IMR-90 (cell line): ENCODE measurements at regions not wholly inside any gene's neighbourhood (a gene's known extent, or its start where the extent isn't known, plus 50 kb on each side); places are given as distances from the start of the nearest gene placed in this dataset.

ENCODE experiments used
- ATAC-seq: fragments of 200-7000 bp; cut with Tn5 transposase; 2 replicates; pipeline ENCODE4 v1.9.1; 2020; ENCODE audit warnings: low read depth, mild to moderate bottlenecking, moderate library complexity
- BruUV-seq: library from RNA; stranded (reverse); fragments of 400-500 nt; replicated peaks from 2 replicates; lab custom pipeline; 2021; lab: Mats Ljungman, UMichigan
- CTCF ChIA-PET: fragments of 300-600 bp; formaldehyde crosslinking; extraction: SDS; loops from one replicate; lab custom pipeline; 2021; ENCODE audit warnings: antibody characterized with exemption; lab: Yijun Ruan, JAX
- POLR2A ChIA-PET: fragments of 300-600 bp; sonication (Branson Sonifier 250); formaldehyde crosslinking; loops from one replicate; lab custom pipeline; 2022; ENCODE audit warnings: antibody characterized with exemption; ENCODE audit not compliant: unreplicated experiment; lab: Charles Lee
- DNase-seq: peaks from one replicate; pipeline ENCODE4 v3.0.0; 2013
- H2AFZ ChIP-seq: replicated peaks from 2 replicates; pipeline ENCODE3; 2013; ENCODE audit warnings: low read length, mild to moderate bottlenecking; ENCODE audit not compliant: poor library complexity
- H2AK5ac ChIP-seq: 2 replicates; pipeline ENCODE4 v1.6.1; 2013; ENCODE audit warnings: low read depth, low read length, inconsistent platforms
- H2AK9ac ChIP-seq: replicated peaks from 2 replicates; pipeline ENCODE3; 2013; ENCODE audit warnings: mild to moderate bottlenecking, low read depth, low read length, moderate library complexity; ENCODE audit not compliant: poor library complexity
- H2BK120ac ChIP-seq: 2 replicates; pipeline ENCODE4 v1.6.1; 2013; ENCODE audit warnings: low read depth, low read length, inconsistent platforms
- H2BK15ac ChIP-seq: 3 replicates; pipeline ENCODE4 v1.6.1; 2013; ENCODE audit warnings: low read depth, low read length, inconsistent platforms
- H2BK20ac ChIP-seq: 2 replicates; pipeline ENCODE4 v1.6.1; 2013; ENCODE audit warnings: low read depth, mild to moderate bottlenecking, inconsistent platforms, low read length, moderate library complexity
- H2BK5ac ChIP-seq: 2 replicates; pipeline ENCODE4 v1.6.1; 2013; ENCODE audit warnings: mild to moderate bottlenecking, low read depth, low read length, inconsistent platforms; ENCODE audit not compliant: poor library complexity, severe bottlenecking
- H3K14ac ChIP-seq: replicated peaks from 2 replicates; pipeline ENCODE4 v1.6.1; 2013; ENCODE audit warnings: low read depth, low read length, inconsistent platforms
- H3K18ac ChIP-seq: 2 replicates; pipeline ENCODE4 v1.6.1; 2013; ENCODE audit warnings: low read depth, low read length, control low read depth
- H3K23ac ChIP-seq: 2 replicates; pipeline ENCODE4 v1.6.1; 2013; ENCODE audit warnings: low read depth, low read length, inconsistent platforms
- H3K27ac ChIP-seq: 2 replicates; pipeline ENCODE4 v1.5.1; 2013; ENCODE audit warnings: mild to moderate bottlenecking, control low read depth, low read length; ENCODE audit not compliant: insufficient read depth
- H3K27me3 ChIP-seq: 2 replicates; pipeline ENCODE4 v1.6.1; 2013; ENCODE audit warnings: low read length; ENCODE audit not compliant: control insufficient read depth, insufficient read depth
- H3K36me3 ChIP-seq: 2 replicates; pipeline ENCODE4 v1.6.1; 2013; ENCODE audit warnings: low read length, mixed read lengths; ENCODE audit not compliant: control insufficient read depth, insufficient read depth
- H3K4ac ChIP-seq: 2 replicates; pipeline ENCODE4 v1.6.1; 2013; ENCODE audit warnings: low read depth, low read length, inconsistent platforms
- H3K4me1 ChIP-seq: 2 replicates; pipeline ENCODE4 v1.6.1; 2013; ENCODE audit warnings: low read length, mixed read lengths; ENCODE audit not compliant: control insufficient read depth, insufficient read depth
- H3K4me2 ChIP-seq: 2 replicates; pipeline ENCODE4 v1.6.1; 2013; ENCODE audit warnings: low read depth, mild to moderate bottlenecking, control low read depth, low read length, moderate library complexity
- H3K4me3 ChIP-seq: 2 replicates; pipeline ENCODE4 v1.5.1; 2013; ENCODE audit warnings: low read depth, mild to moderate bottlenecking, control low read depth, low read length, moderate library complexity; ENCODE audit not compliant: insufficient read depth
- H3K56ac ChIP-seq: 2 replicates; pipeline ENCODE4 v1.6.1; 2013; ENCODE audit warnings: low read length, inconsistent platforms; ENCODE audit not compliant: insufficient read depth; ENCODE audit errors: extremely low read depth
- H3K79me1 ChIP-seq, 2 experiments: 2 replicates each; pipeline ENCODE4 v1.6.1; 2013; ENCODE audit warnings: low read length in 2 of 2, inconsistent platforms in 1 of 2, low read depth in 1 of 2
- H3K9ac ChIP-seq: 2 replicates; pipeline ENCODE4 v1.6.1; 2013; ENCODE audit warnings: low read depth, low read length, control low read depth
- H3K9me1 ChIP-seq: 2 replicates; pipeline ENCODE4 v1.6.1; 2013; ENCODE audit warnings: low read length, inconsistent platforms; ENCODE audit not compliant: insufficient read depth
- H3K9me3 ChIP-seq: 2 replicates; pipeline ENCODE4 v1.6.1; 2013; ENCODE audit warnings: low read length; ENCODE audit not compliant: control insufficient read depth, insufficient read depth
- H4K20me1 ChIP-seq: 2 replicates; pipeline ENCODE4 v1.6.1; 2013; ENCODE audit warnings: low read length, inconsistent platforms; ENCODE audit not compliant: insufficient read depth
- H4K5ac ChIP-seq: 2 replicates; pipeline ENCODE4 v1.6.1; 2013; ENCODE audit warnings: mild to moderate bottlenecking, low read depth, low read length, control low read depth
- H4K8ac ChIP-seq, 2 experiments: 2 replicates each; pipeline ENCODE4 v1.6.1; 2013; ENCODE audit warnings: low read depth in 2 of 2, low read length in 2 of 2, control low read depth in 1 of 2, inconsistent platforms in 1 of 2
- H4K91ac ChIP-seq: 2 replicates; pipeline ENCODE4 v1.6.1; 2013; ENCODE audit warnings: low read depth, low read length, inconsistent platforms; ENCODE audit not compliant: insufficient read depth
- MAZ ChIP-seq: IDR thresholded peaks from 2 replicates; pipeline ENCODE4 v1.6.1; 2012; ENCODE audit warnings: low read depth, mild to moderate bottlenecking, low read length, improper control_type of control experiment, moderate library complexity, borderline replicate concordance
- NFE2L2 ChIP-seq: fragments of 150-350 bp; IDR thresholded peaks from 2 replicates; pipeline ENCODE4 v1.6.1; 2016; ENCODE audit warnings: low read depth, mild to moderate bottlenecking, low read length
- RAD21 ChIP-seq: IDR thresholded peaks from 2 replicates; pipeline ENCODE4 v1.6.1; 2012; ENCODE audit warnings: low read length, improper control_type of control experiment
- RFX5 ChIP-seq: IDR thresholded peaks from 2 replicates; pipeline ENCODE4 v1.8.0; 2012; ENCODE audit warnings: low read depth, mild to moderate bottlenecking, low read length, moderate library complexity
- WGBS, 2 experiments: methylation state at CpG; one replicate each; pipeline versions ENCODE4 v1.1.5 to v1.1.7; 2013; ENCODE audit warnings: missing lambda C conversion rate in 2 of 2; ENCODE audit not compliant: insufficient read length in 1 of 2; ENCODE audit errors: extremely low coverage in 2 of 2; 5-methylcytosine and 5-hydroxymethylcytosine counted together
- dilution Hi-C: fragments of 300-500 bp; cut with HindIII; formaldehyde crosslinking; loops from one replicate; pipeline ENCODE4 v1.14.3; 2018; ENCODE audit warnings: low sequenced_read_pairs; ENCODE audit not compliant: unreplicated experiment
- in situ Hi-C: fragments of 300-500 bp; cut with MboI; formaldehyde crosslinking; loops from 3 replicates; pipeline ENCODE4 v1.14.3; 2019; ENCODE audit warnings: low sequenced_read_pairs, inconsistent platforms, mixed read lengths
- intact Hi-C: fragments of 100-400 bp; cut with micrococcal nuclease; formaldehyde crosslinking; loops from 2 replicates; pipeline ENCODE4 v1.10.0; 2022

DNA sequence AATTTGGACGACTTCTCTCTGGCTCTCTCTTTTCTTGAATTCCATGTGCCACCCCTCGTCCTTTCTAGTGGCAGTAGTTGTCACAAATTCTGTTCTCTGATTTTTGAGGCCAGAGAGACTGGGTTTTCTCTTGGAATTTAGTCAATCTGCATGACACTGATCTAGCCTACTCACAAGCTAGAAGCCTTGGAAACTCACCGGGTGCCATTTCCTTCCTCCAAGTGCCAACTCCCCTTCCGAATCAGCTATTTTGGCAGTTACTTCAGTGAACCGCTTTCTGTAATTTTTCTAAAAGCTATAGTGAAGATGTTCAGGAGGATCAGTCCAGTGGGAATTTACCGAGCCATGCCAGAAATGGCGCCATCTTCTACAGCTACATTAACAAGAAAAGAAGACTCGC is 228.9 kb downstream of the PMP22 start:
- no peaks in the 10 kb centered on the region for H3K4me1 ChIP-seq
- H3K9me3 ChIP-seq: no peaks in the 10 kb centered on the region
- no peaks in the 10 kb centered on the region for H4K20me1 ChIP-seq
- CTCF ChIA-PET: no interaction called here
- no peak overlapping the region for H3K27ac ChIP-seq
- no peak overlapping the region for H2BK20ac ChIP-seq
- no peak overlapping the region for H4K91ac ChIP-seq
- H3K4me3 ChIP-seq: no peak overlapping the region
- no peak overlapping the region for H4K8ac ChIP-seq
- H4K5ac ChIP-seq: no peak overlapping the region
- H2BK120ac ChIP-seq: no peak overlapping the region
- TF ChIP-seq RFX5 (no peak), NFE2L2 (no peak), RAD21 (no peak), MAZ (no peak)
- no peak overlapping the region for H3K9ac ChIP-seq
- H3K14ac ChIP-seq: no peak overlapping the region
- no peak overlapping the region for H3K4ac ChIP-seq
- no peak overlapping the region for H2AK5ac ChIP-seq
- POLR2A ChIA-PET: interaction anchor here (0.8 kb wide), 1 partner anchor 148 kb away, joined by 3 read pairs; no protein-coding TSS in a partner anchor
- no peak overlapping the region for H3K56ac ChIP-seq
- no peak overlapping the region for H2AK9ac ChIP-seq
- no peaks in the 10 kb centered on the region for H3K9me1 ChIP-seq
- dilution Hi-C loops (no loop called here), intact Hi-C loops (no loop called here), in situ Hi-C loops (no loop called here)
- WGBS, 2 experiments: no CpG with 5 or more reads among the region's 8 CpGs
- H3K27me3 ChIP-seq: peaks cover 2% of the 10 kb centered on the region; the same call in 1 of the 2 replicates
- no peak overlapping the region for H3K23ac ChIP-seq
- no peak overlapping the region for H2AFZ ChIP-seq
- no peak overlapping the region for H2BK5ac ChIP-seq
- no peaks in the 10 kb centered on the region for H3K79me1 ChIP-seq
- H2BK15ac ChIP-seq: no peak overlapping the region
- no peak for ATAC-seq
- no peak for DNase-seq
- no peak overlapping the region for H3K4me2 ChIP-seq
- no peaks in the 10 kb centered on the region for H3K36me3 ChIP-seq
- no TSS peak for BruUV-seq
- no peak overlapping the region for H3K18ac ChIP-seq
